Epithelial cell of proximal tubule (primary cell): ENCODE measurements at regions not wholly inside any gene's neighbourhood (a gene's known extent, or its start where the extent isn't known, plus 50 kb on each side); places are given as distances from the start of the nearest gene placed in this dataset.

Experiments
- DNase-seq: peaks from one replicate; pipeline ENCODE4 v3.0.0-alpha.2; 2011; ENCODE audit warnings: low read depth
- H3K4me3 ChIP-seq: 2 replicates; pipeline ENCODE4 v1.5.1; 2011; ENCODE audit warnings: low read depth, mild to moderate bottlenecking, low read length
- CTCF ChIP-seq: conservative IDR thresholded peaks from 2 replicates; pipeline ENCODE4 v1.5.1; 2012; ENCODE audit warnings: low read depth, mild to moderate bottlenecking, low read length

GRCh38 chr7:46707973-46708372 is 786.9 kb upstream of the IGFBP3 start:
- TF ChIP-seq CTCF = no peak
- H3K4me3 ChIP-seq = no peak overlapping the region
- DNase-seq = no peak

DNA sequence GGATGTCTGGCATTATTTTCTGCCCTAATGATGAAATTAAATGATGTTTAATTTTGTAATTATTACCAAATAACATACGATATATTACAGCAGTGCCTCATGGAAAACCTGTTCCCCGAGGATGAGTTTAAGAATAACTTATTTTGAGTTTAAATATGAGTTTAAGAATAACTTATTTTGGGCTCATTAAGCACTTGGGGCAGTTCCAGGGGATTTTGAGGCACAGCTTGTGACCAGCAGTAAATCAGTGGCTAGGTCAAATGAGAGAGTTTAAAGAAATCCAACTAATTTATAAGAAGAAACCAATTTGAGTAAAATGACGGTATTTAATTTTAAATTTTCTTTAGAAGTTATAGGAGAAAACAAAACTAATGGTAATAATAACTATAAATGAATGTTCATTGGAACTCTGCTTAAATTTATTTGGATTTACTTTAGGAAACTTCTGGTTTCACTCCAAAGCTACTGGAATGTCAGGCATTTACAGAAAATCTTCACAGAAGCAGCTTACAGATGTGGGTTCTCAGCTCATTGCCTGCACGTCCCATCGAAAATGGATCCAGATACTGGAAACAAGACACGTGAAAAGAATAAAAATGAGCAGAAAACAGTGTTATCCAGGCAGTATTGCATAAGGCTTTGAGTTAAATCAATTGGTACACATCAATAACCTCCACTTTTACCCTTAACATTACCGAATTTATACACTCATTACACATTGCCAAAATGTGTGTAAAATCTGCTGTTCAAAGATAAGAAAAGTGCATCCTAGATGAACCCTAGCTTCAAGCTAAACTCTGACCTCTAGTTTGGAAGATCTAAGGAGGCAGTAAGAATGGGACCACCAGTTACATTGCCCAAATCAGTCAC is 784.5 kb upstream of the IGFBP3 start:
- TF ChIP-seq CTCF = no peak
- DNase-seq = peak; percentile 76
- no peak overlapping the region for H3K4me3 ChIP-seq

GRCh38 chr7:46696741-46697140 is 775.7 kb upstream of the IGFBP3 start:
- DNase-seq = no peak
- no peak for TF ChIP-seq CTCF
- H3K4me3 ChIP-seq = no peak overlapping the region

DNA sequence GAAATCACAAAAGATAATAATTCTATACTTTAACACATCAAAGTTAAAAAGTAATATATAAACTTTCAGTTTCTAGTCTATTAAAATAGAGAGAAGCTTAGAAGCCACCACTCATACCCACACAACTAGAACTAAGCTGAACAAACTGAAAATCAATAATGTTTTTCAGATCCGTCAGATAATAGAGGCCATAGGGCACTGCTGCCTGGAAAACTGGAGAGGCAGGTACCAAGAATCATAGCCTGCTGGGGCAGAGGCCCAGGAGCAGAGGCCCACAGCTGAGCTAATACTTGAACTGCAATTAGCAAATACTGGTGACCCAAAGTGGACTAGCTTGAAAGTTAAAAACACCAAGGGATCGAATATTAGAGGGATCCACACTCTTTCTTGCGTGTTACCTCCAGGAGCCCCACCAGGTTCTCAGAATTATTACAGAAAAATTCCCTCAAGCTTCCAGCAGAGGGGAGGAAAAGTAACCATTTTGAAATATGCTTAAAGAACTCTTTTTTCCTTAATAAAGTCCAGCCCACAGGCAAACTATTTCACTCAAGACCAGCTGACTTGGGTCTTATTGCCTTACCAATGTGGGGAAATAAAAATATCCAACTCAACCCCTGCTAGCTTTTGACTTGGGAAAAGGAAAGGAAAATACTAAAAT is 774.1 kb upstream of the IGFBP3 start:
- no peak overlapping the region for H3K4me3 ChIP-seq
- peak; percentile 32 for TF ChIP-seq CTCF
- no peak for DNase-seq

- TF ChIP-seq CTCF = no peak
- H3K4me3 ChIP-seq = no peak overlapping the region
- no peak for DNase-seq
Measured at GRCh38 chr7:46694058-46694457, 773.0 kb upstream of the IGFBP3 start.

- DNase-seq = no peak
- H3K4me3 ChIP-seq = no peak overlapping the region
- TF ChIP-seq CTCF = no peak
Measured at GRCh38 chr7:46687203-46687602, 766.1 kb upstream of the IGFBP3 start.

GRCh38 chr7:46685051-46685450 is 764.0 kb upstream of the IGFBP3 start:
- TF ChIP-seq CTCF = peak; percentile 48
- H3K4me3 ChIP-seq = no peak overlapping the region
- no peak for DNase-seq
